CD4-positive, alpha-beta T cell treated with Interleukin-6 for 4 hours (primary cell): ENCODE measurements at regions not wholly inside any gene's neighbourhood (a gene's known extent, or its start where the extent isn't known, plus 50 kb on each side); places are given as distances from the start of the nearest gene placed in this dataset.

Experiments
- DNase-seq: peaks from one replicate; pipeline ENCODE4 v3.0.0-alpha.2; 2020; ENCODE audit warnings: mixed read lengths

DNA sequence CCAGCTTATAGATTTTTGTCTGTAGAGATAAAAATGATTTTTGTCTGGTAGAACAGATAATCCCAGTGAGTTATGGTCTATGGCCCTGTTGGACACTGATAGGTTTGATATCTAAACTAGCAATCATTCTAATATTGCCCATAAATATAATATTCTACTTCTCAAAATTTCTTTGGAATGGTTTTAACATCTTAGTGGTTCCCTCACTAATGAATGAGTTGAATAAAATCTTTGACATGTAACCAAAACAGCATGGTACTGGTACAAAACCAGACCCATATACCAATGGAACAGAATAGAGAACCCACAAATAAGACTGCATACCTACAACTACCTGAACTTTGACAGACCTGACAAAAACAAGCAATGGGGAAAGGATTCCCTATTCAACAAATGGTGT lies 219.7 kb downstream of the SEC61B start:
- no peak for DNase-seq

DNA sequence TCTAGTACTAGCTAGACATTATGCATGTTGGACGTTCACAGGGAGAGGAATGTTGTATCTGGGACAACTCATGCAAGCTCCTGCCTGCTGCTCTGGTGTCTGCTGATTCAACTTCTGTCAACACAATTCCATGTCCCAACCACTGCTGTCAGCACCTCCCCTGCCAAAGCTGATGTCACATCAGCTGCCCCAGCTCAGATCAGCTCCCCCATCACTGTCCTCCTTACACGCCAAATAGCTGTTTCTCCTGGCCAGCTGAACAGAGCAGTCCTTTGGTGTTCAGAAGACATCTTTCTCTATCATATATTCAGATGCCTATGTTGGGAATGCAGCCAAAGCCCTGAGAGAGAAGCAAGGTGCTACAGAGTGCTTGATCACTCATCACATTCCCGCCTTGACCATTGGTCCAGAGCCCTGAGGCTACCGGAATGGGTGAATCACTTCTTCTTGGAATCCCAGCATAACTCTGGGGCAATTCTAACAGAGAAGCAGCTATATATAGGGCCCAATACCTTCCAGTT lies 223.3 kb downstream of the SEC61B start:
- no peak for DNase-seq

DNA sequence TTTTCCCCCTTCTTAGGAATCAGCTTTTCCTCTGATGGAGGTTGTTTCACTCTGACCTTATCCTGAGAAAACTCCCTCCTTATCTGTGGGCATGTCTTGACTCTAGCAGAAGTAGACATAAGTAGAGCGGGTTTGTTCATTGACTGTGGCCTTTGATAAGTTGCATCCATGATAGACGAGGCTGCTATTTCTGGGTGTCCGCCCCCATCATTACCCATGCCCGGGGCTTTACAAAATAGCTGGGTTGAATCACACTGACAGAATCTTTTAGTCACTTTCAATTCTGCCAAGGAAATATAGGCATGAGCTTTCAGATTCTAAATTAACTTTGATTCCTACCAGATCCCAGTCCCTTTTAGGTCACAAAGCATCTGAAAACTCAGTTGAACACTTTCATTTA lies 223.8 kb downstream of the SEC61B start:
- DNase-seq: no peak

DNA sequence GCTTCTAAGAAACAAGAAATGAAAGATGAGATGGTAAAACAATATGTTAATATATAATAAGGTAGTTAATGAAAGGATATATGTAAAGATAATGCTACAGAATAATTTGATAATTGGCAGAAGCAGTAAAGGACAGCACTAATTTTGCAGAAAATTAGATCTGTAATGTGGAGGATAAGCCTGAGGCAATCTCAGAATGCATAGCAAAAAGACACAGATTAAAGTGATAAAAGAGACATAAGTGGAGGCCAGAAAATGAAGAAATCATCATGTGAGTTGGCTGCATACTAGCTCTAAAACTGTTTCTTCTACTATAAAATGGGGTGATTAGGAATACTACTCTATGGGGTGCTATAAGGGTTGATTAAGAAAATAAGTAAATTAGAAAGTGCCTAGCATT lies 225.9 kb downstream of the SEC61B start:
- no peak for DNase-seq

DNA sequence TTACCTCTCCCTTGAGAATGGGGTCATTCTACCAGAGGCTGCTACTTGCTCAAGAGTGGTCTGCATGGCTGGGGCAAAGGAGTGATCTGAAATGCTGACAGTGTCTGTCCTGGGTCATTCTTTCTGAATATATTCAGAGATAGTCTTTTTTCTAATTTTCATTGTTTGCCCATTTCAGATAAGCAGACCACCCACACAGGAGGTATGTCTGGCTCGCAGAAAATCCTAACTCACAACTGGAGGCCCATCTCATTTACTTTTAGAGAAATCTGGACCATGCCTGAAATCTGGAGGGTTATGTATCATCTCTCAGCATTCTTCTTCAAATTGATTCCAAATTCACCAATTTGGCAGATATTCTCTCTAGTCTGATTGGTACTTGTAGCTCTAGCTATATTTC lies 227.6 kb downstream of the SEC61B start:
- no peak for DNase-seq

DNA sequence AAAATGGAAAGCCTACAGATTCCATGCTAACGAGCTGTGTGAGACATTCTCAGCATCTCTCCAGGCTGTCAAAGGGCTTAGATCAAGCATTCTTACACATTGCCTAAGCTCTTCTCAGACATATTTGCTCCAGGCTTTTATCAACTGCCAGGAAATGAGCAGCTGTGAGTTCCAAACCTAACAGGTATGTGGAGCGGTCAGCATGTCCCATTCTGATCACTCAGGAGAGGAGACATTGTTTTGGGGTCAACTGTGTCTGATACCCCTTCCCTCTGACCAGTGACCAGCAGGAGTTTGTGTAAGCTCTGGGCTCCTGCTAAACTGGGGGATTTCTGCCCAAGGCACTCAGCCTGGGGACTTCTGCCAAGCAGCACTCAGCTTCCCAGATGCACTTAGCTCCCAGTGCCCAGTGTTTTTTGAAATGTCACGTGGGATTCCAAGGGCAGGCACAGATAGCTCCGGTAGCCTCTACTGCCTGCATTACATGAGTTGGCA lies 229.1 kb downstream of the SEC61B start:
- DNase-seq: no peak

DNA sequence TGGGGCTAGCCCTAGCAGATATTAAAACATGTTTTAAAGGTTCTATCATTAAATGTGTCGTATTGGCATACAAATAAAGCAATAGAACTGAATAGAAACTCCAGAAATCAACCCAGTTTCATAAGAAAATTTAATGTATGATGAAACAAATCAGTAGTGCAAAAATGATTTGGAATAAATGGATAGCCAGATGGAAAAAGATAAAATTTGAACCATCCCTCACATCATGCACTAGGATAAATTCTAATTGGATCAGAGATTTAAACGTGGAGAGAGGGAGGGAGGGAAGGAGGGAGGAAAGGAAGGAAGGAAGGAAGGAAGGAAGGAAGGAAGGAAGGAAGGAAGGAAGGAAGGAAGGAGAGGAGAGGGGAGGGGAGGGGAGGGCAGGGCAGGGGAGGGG lies 235.3 kb downstream of the SEC61B start:
- no peak for DNase-seq

DNA sequence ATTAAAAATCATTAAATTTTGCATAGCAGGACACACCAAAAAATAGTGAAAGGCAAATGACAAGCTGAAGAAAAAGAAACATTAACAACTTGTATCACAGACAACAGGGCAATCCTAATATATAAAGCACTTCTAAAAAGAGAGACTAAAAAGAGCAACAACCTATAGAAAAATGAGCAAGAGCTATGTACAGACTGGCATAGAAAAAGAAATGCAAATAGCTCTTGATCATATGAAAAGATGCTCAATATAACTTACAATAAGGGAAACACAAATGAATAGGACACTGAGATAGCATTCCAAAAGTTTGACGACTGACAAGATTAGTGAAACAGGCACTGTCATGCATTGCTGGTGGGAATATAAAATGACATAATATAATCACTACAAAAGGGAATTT lies 235.9 kb downstream of the SEC61B start:
- no peak for DNase-seq

DNA sequence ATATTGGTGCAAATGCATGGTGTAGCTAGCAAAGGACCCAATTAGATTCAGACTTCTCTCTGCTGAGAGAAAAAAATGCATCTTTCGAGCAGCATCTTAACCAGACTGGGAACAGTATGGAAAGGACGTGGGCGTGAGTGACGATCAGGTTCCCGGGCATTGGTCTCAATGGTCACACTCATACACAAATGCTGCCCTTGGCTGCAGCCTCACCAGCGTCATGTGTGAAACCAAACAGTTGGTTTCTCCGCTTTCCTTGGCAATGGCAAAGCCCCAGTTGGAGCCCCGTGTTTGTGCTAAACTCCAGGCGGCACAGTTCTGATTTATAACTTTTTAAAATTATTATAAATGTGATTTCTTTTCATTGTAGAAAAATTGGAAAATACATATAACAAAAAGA lies 237.8 kb downstream of the SEC61B start:
- DNase-seq: no peak

DNA sequence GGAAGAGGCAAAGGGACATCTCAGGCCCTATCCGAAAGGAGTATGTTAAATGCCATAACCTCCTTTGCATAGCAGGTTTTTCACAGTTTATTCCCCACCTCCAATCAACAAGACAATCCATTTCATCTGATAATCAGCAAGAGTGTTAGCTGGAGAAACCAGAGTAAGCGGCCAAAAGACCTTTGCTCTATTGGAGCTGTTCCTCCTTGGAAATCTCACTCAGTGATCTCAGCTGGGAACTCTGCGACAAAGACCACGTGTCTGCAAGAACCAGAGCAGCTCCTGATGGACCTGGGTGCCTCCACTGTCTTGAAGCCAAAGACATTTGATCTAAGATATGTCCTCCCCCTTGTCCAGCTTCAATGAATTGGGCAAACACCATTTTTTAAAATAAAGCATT lies 241.0 kb downstream of the SEC61B start:
- no peak for DNase-seq

DNA sequence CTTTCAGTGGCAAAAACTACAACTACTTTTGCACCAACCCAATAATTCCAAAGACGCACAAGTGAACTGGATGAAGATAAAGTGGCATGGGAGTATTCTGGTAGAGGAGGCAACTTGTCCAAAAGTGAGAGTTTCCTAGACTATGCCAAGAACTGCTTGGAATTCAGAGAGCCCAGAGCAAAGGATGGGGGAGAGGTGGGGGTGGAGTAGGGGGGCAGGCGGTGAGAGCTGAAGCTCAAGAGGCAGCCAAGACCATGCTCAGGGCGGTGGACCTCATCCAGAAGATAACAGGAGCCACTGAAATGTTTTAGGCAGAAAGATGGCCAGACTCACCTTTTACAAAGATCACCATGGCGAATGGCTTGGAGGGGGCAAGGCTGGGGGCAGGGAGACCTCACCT lies 242.5 kb downstream of the SEC61B start:
- no peak for DNase-seq

DNA sequence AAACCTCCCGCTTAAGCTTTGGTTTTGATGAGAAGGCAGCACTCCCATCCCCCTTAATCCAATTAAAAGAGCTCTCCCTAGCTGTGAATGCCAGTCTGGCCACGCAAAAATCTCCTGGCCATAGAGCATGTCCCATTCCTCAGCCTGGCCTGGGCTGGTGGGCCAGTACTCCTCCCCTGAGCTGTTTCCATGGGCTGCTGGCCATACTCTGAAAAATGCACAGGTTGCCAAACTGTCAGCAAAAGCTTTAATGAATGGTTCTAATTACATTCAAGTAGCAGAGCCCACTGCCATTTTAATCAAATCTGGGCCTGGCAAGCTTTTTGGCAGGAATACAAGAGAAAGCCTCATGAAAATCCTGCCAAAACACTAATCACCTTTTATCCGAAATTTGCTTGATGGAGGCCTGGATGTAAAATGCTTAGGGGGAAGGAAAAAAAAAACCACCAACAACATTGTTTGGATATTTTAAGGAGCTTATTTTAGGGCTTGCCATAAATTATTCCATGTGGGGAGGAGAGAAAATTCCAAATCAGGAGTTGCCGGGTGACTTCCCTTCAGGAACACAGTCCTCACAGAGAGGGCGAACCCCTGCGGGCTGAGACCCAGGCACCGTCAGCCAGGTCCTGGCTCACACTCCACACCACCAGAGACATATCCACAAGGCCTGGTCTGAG lies 243.3 kb downstream of the SEC61B start:
- no peak for DNase-seq

DNA sequence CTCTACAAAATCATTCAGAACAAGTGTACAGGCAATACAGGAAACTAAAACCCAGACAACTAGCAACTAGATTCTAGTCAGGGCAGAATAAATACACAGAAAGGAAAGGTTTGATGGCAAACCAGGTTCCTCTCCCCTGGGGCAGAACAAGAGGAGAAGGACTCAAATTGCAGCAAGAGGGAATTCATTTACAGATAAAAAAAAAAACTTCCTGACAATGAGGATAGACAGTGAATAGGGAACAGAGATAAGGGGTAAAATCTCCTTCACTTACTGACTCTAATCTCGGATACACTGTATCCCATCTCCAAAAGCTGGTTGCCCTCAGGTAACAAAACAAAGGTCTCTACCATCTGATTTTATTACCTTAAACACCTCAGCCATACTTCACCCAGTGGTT lies 244.0 kb downstream of the SEC61B start:
- no peak for DNase-seq

DNA sequence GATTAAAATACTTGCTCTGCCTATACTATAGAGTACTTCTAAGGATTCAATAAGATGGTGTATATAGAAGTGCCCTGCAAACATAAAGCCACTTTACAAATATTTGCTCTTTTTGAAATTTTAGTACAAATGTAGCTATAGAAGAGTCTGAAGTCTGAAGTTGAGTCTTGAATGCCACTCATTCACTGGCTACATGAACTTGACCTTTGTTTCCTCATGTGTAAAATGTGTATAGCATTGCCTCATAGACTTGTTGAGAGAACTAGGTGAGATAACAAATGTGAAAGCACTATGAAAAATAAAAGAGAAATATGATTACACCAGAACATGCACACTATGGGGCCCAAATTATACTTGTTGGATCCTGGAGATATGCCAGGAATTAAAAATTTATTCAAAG lies 244.7 kb downstream of the SEC61B start:
- no peak for DNase-seq

DNA sequence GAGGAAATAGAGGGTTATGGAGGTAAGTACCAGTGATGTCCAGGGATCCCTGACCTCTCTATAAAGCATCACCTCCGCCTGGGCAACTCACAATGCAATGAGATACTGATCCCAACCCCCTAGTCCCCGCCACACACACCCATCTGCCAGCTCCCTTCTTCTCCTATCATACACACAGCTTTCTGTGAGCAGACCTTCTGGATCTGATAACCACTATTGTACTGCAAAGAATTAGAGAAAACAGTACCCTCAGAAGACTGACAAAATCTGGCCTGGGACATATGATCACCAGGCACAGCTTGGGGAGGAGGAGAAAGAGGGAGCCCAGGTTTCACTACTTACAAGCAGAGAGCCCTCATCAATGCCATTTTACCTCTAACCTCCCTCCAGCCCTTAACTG lies 249.0 kb downstream of the SEC61B start:
- no peak for DNase-seq

DNA sequence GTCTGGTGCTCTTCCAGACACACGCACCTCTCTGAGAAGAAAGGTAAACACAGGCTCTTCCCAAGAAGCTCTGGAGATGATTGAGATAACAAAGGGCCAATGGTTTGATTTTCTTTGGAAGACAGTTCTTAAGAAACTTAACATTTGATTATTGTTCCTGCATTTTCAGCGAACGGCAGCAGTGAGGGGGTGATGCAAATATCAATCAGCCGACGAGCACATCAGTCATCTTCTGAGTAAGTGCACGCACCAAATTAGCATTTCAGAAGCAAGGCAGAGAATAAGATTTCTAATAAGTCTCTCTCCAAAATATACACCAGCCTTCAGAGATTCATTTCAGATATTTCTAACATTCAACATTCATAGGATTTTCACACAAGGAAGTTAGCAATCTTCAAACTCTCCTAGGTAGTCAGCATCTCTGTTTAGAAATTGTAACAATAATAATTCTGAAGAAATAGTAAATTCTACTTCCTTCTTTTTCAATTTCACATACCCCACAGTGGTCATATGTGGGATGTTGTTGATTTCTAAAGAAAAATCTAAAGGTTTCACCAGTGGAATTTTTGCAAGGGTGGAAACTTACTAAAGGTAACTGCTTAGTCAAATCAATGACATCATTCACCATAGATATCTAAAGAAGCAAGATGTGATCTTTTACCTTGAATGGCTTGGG lies 250.3 kb downstream of the SEC61B start:
- DNase-seq: no peak

DNA sequence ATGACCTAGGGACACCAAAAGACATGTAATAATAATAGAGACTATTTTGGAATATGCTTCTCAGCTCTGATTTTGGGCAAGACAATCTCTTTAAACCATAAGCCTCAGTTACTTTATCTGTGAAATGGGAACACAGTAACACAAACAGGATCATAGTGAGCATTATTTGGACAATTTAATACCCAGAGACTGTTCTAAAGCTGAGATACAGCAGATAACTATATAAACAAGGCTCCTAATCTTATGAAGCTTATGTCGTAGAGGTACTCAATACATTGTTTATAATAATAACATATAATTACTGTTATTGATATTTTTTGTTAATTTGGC lies 250.8 kb downstream of the SEC61B start:
- no peak for DNase-seq

DNA sequence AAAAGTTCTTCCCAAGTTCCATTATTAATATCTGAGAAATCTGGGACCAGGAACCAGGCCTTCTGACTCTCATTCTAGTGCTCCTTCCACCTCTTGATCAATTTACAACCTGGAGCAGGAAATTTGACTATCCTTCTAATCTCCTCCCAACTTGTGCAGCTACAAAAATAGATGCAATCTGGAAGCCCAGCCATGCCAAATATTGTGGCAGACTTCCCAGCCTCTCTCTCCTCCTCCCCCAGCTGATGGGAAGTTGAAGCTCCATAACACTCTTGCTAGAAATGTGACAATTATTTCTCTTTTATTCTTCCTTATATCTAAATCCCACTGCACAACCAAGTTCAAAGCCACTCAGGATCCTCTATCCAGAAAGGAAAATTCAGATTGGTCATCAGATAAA lies 252.1 kb downstream of the SEC61B start:
- no peak for DNase-seq

DNA sequence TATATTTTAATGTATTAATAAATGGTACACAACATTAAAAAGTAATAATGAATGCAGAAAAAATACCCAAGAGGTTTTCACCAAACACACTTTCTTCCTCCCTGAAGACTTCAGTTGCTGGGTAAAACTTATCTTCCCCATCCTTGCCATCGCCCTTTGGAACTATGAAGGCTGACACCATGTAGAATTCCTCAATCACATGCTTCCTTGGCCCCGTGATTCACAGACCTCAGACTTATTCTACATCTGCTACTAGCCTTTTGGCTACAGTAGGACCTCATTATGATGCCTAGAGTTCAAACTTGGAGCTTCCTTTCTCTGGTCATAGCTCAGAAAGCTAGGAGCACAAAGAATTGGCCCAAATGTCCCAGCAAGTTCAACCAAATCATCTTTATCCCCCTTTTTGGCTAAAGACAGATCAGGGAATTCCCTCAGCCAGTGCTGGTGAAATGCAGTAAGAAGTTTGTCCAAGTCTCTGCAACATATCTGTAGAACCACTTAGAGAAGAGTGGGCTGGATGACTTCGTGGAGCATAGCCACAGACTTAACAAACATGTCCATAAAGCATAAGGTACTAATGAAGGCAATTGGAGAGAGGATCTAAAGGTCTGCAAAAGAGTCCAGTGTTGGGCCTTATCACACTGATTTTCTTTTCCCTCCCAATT lies 253.5 kb downstream of the SEC61B start:
- no peak for DNase-seq

DNA sequence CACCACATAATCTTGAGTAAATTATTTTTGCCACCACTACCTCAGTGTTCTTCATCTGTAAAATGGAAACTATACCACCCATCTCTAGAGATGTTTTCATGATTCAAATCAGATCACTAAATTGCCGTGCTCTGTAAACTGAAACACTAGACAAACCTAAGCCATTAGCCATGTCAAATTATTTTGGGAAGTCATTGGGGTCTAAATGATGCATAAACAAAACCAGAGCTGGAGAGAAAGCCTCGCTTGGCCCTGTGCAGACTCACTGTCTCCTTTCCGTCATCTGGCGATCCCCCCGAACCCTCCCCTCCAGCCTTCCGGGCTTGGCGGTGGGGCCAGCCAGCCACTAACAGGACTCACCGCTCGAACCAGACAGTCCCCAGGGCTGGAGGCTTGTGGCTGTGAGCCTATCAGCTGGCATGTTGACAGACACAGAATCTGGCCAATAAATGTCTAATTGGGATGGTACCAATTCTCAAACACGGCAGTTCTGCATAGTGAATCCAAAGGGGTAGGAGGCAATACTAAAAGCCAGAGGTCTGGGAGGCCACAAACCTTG lies 256.5 kb downstream of the SEC61B start:
- no peak for DNase-seq

DNA sequence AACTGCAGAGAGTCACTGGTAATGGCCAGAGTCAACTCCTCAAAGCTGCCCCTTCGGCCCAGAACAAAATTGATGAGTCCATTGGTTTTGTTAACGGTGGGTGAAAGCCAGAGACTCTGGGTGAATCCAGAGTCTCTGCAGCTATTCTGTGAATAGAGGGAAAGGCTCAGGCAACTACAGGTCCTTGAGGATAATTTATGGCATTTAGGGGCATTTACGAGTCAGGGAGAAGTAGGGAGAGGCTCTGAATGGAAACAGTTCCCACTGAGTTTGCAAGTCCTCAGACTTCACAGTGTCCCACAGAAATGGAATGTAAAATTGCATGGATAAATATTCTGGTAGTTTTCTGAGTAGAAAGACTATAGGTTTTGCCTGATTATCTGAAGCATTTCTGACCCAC lies 257.8 kb downstream of the SEC61B start:
- no peak for DNase-seq

DNA sequence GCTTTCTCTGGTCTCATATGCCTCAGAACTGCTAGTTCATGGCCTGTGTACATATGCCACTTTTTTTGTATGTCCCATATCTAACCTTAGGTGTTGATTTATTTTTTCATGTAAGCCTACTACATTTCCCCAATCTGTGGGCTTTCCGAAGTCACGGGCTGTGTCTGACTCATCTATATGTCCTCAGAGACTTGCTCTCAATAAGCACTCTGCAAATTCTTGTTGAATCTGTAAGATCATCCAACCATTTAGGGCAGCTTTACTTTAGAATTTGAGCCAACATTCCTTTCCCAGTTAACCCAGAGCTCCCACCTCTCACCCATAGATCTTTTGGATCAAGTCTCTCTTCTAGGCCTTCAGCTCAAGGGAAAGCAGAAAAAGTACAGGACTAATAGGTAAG lies 263.4 kb downstream of the SEC61B start:
- DNase-seq: no peak

DNA sequence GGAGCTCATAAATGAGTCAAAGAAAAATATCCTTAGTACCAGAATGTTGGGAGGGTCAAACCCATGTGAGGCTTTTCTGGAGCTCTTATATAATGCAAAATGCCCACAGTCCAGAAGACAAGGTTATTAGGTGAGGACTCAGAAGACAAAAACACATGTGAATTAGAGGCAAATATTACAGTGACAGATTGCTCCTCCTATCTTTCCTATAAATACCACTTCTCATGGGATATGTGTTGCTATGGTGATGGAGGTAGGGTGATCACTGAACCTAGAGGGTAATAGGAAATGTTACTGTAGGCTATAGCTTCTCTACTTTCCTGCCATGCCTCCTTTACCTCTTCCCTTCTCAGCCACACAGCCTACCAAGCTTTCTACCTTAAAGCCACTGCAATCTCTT lies 264.6 kb downstream of the SEC61B start:
- no peak for DNase-seq
